NT2/D1 (cell line): ENCODE measurements at regions not wholly inside any gene's neighbourhood (a gene's known extent, or its start where the extent isn't known, plus 50 kb on each side); places are given as distances from the start of the nearest gene placed in this dataset.
"Not testable (repeated sequence)": the region's sequence is repeated elsewhere in the genome, so short reads cannot be mapped to it uniquely, and the experiment has no call there.

Source experiments
- DNase-seq: peaks from one replicate; pipeline ENCODE4 v3.0.0-alpha.2; 2011; ENCODE audit warnings: low read depth, low spot score
- H3K27me3 ChIP-seq: 2 replicates; pipeline ENCODE4 v1.6.0; 2011; ENCODE audit warnings: mild to moderate bottlenecking; ENCODE audit not compliant: insufficient read length, insufficient read depth
- H3K36me3 ChIP-seq: 2 replicates; pipeline ENCODE4 v1.6.1; 2011; ENCODE audit warnings: mild to moderate bottlenecking, low read length, mixed read lengths; ENCODE audit not compliant: insufficient read depth, insufficient read length
- H3K4me1 ChIP-seq: 2 replicates; pipeline ENCODE4 v1.5.1; 2011; ENCODE audit not compliant: insufficient read depth, insufficient read length
- H3K4me3 ChIP-seq: 2 replicates; pipeline ENCODE4 v1.5.1; 2011; ENCODE audit warnings: low read depth; ENCODE audit not compliant: insufficient read length
- H3K9ac ChIP-seq: 2 replicates; pipeline ENCODE4 v1.6.0; 2011; ENCODE audit warnings: low read depth; ENCODE audit not compliant: insufficient read length
- H3K9me3 ChIP-seq: 2 replicates; pipeline ENCODE4 v1.5.1; 2011; ENCODE audit warnings: mild to moderate bottlenecking, low read length; ENCODE audit not compliant: insufficient read depth
- SUZ12 ChIP-seq: IDR thresholded peaks from 2 replicates; pipeline ENCODE4 v1.6.1; 2011; ENCODE audit not compliant: insufficient read length, insufficient read depth; ENCODE audit errors: extremely low read depth
- YY1 ChIP-seq: IDR thresholded peaks from 2 replicates; pipeline ENCODE4 v1.6.1; 2011; ENCODE audit not compliant: insufficient read length, insufficient read depth
- ZNF274 ChIP-seq: IDR thresholded peaks from 2 replicates; pipeline ENCODE4 v1.6.1; 2011; ENCODE audit warnings: mild to moderate bottlenecking, low read depth, low read length

- no peaks in the 10 kb centered on the region for H3K36me3 ChIP-seq
- no peaks in the 10 kb centered on the region for H3K4me1 ChIP-seq
- no peak for DNase-seq
- H3K9ac ChIP-seq: no peak overlapping the region
- no peak overlapping the region for H3K4me3 ChIP-seq
- TF ChIP-seq YY1 (no peak), ZNF274 (no peak), SUZ12 (no peak)
- no peaks in the 10 kb centered on the region for H3K27me3 ChIP-seq
- H3K9me3 ChIP-seq: peaks cover 6% of the 10 kb centered on the region; the same call in 1 of the 2 replicates
Observed at GRCh38 chr7:112580717-112581435, 100.1 kb downstream of the LSMEM1 start.

GRCh38 chr7:112581529-112581928, 100.7 kb downstream of the LSMEM1 start:
- H3K9me3 ChIP-seq: peaks cover 6% of the 10 kb centered on the region; the same call in 1 of the 2 replicates
- DNase-seq: no peak
- H3K4me3 ChIP-seq: no peak overlapping the region
- H3K36me3 ChIP-seq: no peaks in the 10 kb centered on the region
- H3K4me1 ChIP-seq: no peaks in the 10 kb centered on the region
- no peaks in the 10 kb centered on the region for H3K27me3 ChIP-seq
- H3K9ac ChIP-seq: no peak overlapping the region
- TF ChIP-seq ZNF274 (no peak), YY1 (no peak), SUZ12 (no peak)

- Histone ChIP-seq H3K9me3 (peaks cover 6% of the 10 kb centered on the region; the same call in 1 of the 2 replicates), H3K36me3 (no peaks in the 10 kb centered on the region), H3K9ac (no peak overlapping the region), H3K27me3 (no peaks in the 10 kb centered on the region), H3K4me1 (no peaks in the 10 kb centered on the region), H3K4me3 (no peak overlapping the region)
- TF ChIP-seq YY1: no peak
- no peak for TF ChIP-seq ZNF274
- no peak for DNase-seq
Observed at GRCh38 chr7:112584290-112584689, 103.5 kb downstream of the LSMEM1 start.

GRCh38 chr7:112587504-112587903, 106.7 kb downstream of the LSMEM1 start:
- H3K9ac ChIP-seq: no peak overlapping the region
- no peak for DNase-seq
- no peaks in the 10 kb centered on the region for H3K36me3 ChIP-seq
- H3K4me1 ChIP-seq: no peaks in the 10 kb centered on the region
- no peaks in the 10 kb centered on the region for H3K9me3 ChIP-seq
- TF ChIP-seq SUZ12: no peak
- TF ChIP-seq ZNF274: no peak
- no peak for TF ChIP-seq YY1
- no peaks in the 10 kb centered on the region for H3K27me3 ChIP-seq
- H3K4me3 ChIP-seq: no peak overlapping the region

GRCh38 chr7:112592565-112593263, 111.9 kb downstream of the LSMEM1 start:
- not testable (repeated sequence) for H3K36me3 ChIP-seq, H3K4me3 ChIP-seq, H3K4me1 ChIP-seq, H3K9me3 ChIP-seq, H3K9ac ChIP-seq, DNase-seq, H3K27me3 ChIP-seq

- H3K36me3 ChIP-seq: no peaks in the 10 kb centered on the region
- no peak for DNase-seq
- TF ChIP-seq YY1 (no peak), SUZ12 (no peak), ZNF274 (no peak)
Observed at GRCh38 chr7:112594397-112594796, 113.6 kb downstream of the LSMEM1 start.

GRCh38 chr7:112596260-112596659, 115.5 kb downstream of the LSMEM1 start:
- Histone ChIP-seq H3K27me3 (no peaks in the 10 kb centered on the region), H3K4me1 (no peaks in the 10 kb centered on the region), H3K9ac (no peak overlapping the region), H3K4me3 (no peak overlapping the region), H3K36me3 (no peaks in the 10 kb centered on the region), H3K9me3 (no peaks in the 10 kb centered on the region)
- no peak for DNase-seq
- TF ChIP-seq SUZ12 (no peak), YY1 (no peak), ZNF274 (no peak)

More at GRCh38 chr7:112594397-112594796, 113.6 kb downstream of the LSMEM1 start:
- Histone ChIP-seq H3K9ac (no peak overlapping the region), H3K27me3 (no peaks in the 10 kb centered on the region), H3K9me3 (no peaks in the 10 kb centered on the region), H3K4me3 (no peak overlapping the region), H3K4me1 (no peaks in the 10 kb centered on the region)
